ENCODE measurements at regions not wholly inside any gene's neighbourhood (a gene's known extent, or its start where the extent isn't known, plus 50 kb on each side); places are given as distances from the start of the nearest gene placed in this dataset.

DNA sequence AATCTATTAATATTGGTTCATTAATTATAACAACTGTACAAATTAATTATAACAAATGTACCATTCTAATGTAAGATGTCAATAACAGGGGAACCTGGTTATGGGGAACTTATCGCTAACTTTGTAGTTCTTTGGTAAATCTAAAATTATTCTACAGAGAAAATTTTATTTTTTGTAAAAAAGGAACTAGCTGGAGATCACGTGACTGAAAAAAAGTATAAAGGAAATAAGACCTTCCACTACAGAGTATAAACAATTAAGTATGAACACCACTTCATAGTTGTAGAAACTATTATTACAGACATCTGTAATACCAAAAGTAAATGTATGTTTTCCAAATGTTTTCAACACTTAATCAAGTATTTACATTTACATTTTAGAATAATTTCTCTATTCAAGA lies 77.9 kb upstream of the DKK2 start:
- no peaks in the 10 kb centered on the region for H3K27me3 Mint-ChIP-seq (ENCODE audit: low read depth)
- DNase-seq (ENCODE audit: low spot score), result no peak
- H3K4me1 Mint-ChIP-seq (ENCODE audit: low read depth), result no peaks in the 10 kb centered on the region
- H3K27ac Mint-ChIP-seq, result no peak overlapping the region
- no peaks in the 10 kb centered on the region for H3K9me3 Mint-ChIP-seq
- H3K4me3 Mint-ChIP-seq, result no peak overlapping the region
- H3K36me3 Mint-ChIP-seq (ENCODE audit: low read depth), result no peaks in the 10 kb centered on the region

DNA sequence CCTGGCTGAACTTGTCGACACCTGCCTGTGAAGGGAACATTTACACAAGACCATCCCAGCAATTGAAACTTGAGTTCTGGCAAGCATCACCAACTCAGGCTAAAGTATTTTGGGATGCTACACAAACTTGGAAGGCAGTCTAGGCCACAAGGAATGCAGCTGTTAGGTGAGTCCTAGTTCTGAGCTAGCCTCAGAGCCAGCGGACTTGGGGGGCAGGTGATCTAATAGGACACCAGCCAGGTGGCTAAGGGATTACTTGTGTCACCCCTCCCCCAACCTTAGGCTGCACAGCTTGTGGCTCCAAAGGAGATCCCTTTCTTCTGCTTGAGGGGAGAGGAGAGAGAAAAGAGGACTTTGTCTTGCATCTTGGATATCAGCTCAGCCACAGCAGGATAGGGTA lies 62.3 kb upstream of the DKK2 start:
- Mint-ChIP-seq H3K27me3 (ENCODE audit: low read depth) (no peaks in the 10 kb centered on the region), H3K9me3 (no peaks in the 10 kb centered on the region), H3K4me1 (ENCODE audit: low read depth) (no peaks in the 10 kb centered on the region)

DNA sequence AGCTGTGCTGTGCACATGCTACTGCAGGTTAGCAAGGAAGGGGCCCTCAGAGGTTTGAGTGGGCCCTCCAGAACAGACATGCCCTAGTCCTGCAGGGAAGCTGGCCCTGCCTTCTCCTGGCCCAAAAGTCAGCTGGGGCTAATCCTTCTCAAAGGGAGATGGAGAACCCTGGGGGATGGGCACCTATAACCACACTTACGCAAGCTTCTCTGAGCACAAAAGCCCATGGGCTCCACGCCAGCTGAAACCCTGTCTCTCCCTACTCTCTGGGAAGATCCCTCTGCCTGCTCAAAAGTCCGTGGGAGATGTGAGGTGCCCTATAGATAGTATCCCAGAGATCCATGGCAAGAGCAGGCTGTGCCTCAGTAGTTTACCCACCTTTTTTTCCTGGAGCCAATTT lies 58.9 kb upstream of the DKK2 start:
- Mint-ChIP-seq H3K36me3 (ENCODE audit: low read depth) (no peaks in the 10 kb centered on the region), H3K4me1 (ENCODE audit: low read depth) (no peaks in the 10 kb centered on the region), H3K4me3 (no peak overlapping the region), H3K9me3 (no peaks in the 10 kb centered on the region), H3K27ac (no peak overlapping the region), H3K27me3 (ENCODE audit: low read depth) (no peaks in the 10 kb centered on the region)
- no peak for DNase-seq (ENCODE audit: low spot score)

More for the DNA sequence above, 62.3 kb upstream of the DKK2 start:
- no peak overlapping the region for H3K27ac Mint-ChIP-seq
- no peak overlapping the region for H3K4me3 Mint-ChIP-seq
- H3K36me3 Mint-ChIP-seq (ENCODE audit: low read depth), result no peaks in the 10 kb centered on the region
- no peak for DNase-seq (ENCODE audit: low spot score)

DNA sequence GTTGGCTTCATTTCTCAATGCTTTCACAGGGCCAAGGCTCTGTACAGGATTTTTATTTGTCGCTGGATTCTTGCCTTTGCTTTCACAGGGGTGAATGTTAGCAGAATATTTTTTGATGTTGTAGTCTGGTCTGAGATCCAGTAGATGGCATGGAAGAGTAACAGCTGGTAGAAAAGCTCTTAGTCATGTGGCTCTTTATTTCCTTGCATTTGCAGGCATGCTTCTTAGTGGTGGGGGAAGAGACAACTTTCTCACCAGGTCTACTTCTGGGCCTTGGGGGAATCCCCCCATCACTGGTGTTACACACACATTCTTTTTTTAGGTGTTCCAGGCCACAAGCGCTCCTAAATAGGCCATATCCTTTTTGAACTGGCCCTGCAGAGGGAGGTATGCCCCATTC lies 58.2 kb upstream of the DKK2 start:
- H3K4me3 Mint-ChIP-seq, result no peak overlapping the region
- no peak overlapping the region for H3K27ac Mint-ChIP-seq
- no peaks in the 10 kb centered on the region for H3K27me3 Mint-ChIP-seq (ENCODE audit: low read depth)
- no peaks in the 10 kb centered on the region for H3K36me3 Mint-ChIP-seq (ENCODE audit: low read depth)
- DNase-seq (ENCODE audit: low spot score), result no peak
- H3K4me1 Mint-ChIP-seq (ENCODE audit: low read depth), result no peaks in the 10 kb centered on the region
- H3K9me3 Mint-ChIP-seq, result no peaks in the 10 kb centered on the region

All from T-helper 2 cell treated with Interferon-gamma antibody and Interleukin-4, amounts not matched to agents 5 μg/mL and 100 μg/mL, for 36 hours (primary cell).